H9 (cell line): ENCODE measurements at regions not wholly inside any gene's neighbourhood (a gene's known extent, or its start where the extent isn't known, plus 50 kb on each side); places are given as distances from the start of the nearest gene placed in this dataset.
"Not testable (repeated sequence)": the region's sequence is repeated elsewhere in the genome, so short reads cannot be mapped to it uniquely, and the experiment has no call there.

ENCODE experiments used
- DNase-seq: peaks from one replicate; pipeline ENCODE4 v3.0.0-alpha.2; 2017
- H2AFZ ChIP-seq: one replicate; pipeline ENCODE4 v1.6.1; 2013; ENCODE audit warnings: mild to moderate bottlenecking, low read length, control low read depth, moderate library complexity
- H2AK5ac ChIP-seq: 2 replicates; pipeline ENCODE4 v1.6.1; 2013; ENCODE audit warnings: low read length, control low read depth, mixed read lengths; ENCODE audit not compliant: insufficient read length
- H2BK120ac ChIP-seq: one replicate; pipeline ENCODE4 v1.6.1; 2013; ENCODE audit warnings: low read depth, mild to moderate bottlenecking, low read length, control low read depth, inconsistent platforms; ENCODE audit not compliant: poor library complexity, severe bottlenecking
- H2BK12ac ChIP-seq: 2 replicates; pipeline ENCODE4 v1.6.1; 2013; ENCODE audit warnings: low read length, control low read depth, mixed read lengths, low read depth; ENCODE audit not compliant: insufficient read length
- H2BK15ac ChIP-seq: 2 replicates; pipeline ENCODE4 v1.6.1; 2013; ENCODE audit warnings: low read depth, low read length, control low read depth
- H2BK20ac ChIP-seq: one replicate; pipeline ENCODE4 v1.6.1; 2013; ENCODE audit warnings: low read depth, mild to moderate bottlenecking, low read length, control low read depth, inconsistent platforms; ENCODE audit not compliant: poor library complexity, severe bottlenecking
- H2BK5ac ChIP-seq: 2 replicates; pipeline ENCODE4 v1.6.1; 2013; ENCODE audit warnings: low read length, control low read depth, mixed read lengths; ENCODE audit not compliant: insufficient read length
- H3K14ac ChIP-seq: 2 replicates; pipeline ENCODE4 v1.6.1; 2013; ENCODE audit warnings: low read length, control low read depth; ENCODE audit not compliant: insufficient read depth
- H3K18ac ChIP-seq: 2 replicates; pipeline ENCODE4 v1.6.1; 2013; ENCODE audit warnings: low read depth, mild to moderate bottlenecking, mixed read lengths, low read length, control low read depth; ENCODE audit not compliant: insufficient read length
- H3K23ac ChIP-seq: 2 replicates; pipeline ENCODE4 v1.6.1; 2013; ENCODE audit warnings: low read length, control low read depth, mixed read lengths, low read depth; ENCODE audit not compliant: insufficient read length
- H3K23me2 ChIP-seq: 2 replicates; pipeline ENCODE4 v1.6.1; 2013; ENCODE audit warnings: low read depth, mild to moderate bottlenecking, mixed read lengths, low read length, control low read depth; ENCODE audit not compliant: insufficient read length, poor library complexity, severe bottlenecking
- H3K27ac ChIP-seq: 2 replicates; pipeline ENCODE4 v1.5.1; 2013; ENCODE audit warnings: low read length, control low read depth, mixed read lengths, low read depth; ENCODE audit not compliant: insufficient read length
- H3K27me3 ChIP-seq: 2 replicates; pipeline ENCODE4 v1.6.1; 2013; ENCODE audit warnings: low read length, control low read depth, inconsistent platforms; ENCODE audit not compliant: insufficient read depth
- H3K4ac ChIP-seq: 2 replicates; pipeline ENCODE4 v1.6.1; 2013; ENCODE audit warnings: low read depth, mild to moderate bottlenecking, control low read depth, inconsistent platforms, low read length, moderate library complexity
- H3K4me1 ChIP-seq: 2 replicates; pipeline ENCODE4 v1.6.1; 2013; ENCODE audit warnings: low read length, control low read depth, inconsistent platforms; ENCODE audit not compliant: insufficient read depth
- H3K4me2 ChIP-seq: 2 replicates; pipeline ENCODE4 v1.6.1; 2013; ENCODE audit warnings: low read length, control low read depth, mixed read lengths; ENCODE audit not compliant: insufficient read length, insufficient read depth
- H3K56ac ChIP-seq: 2 replicates; pipeline ENCODE4 v1.6.1; 2013; ENCODE audit warnings: low read depth, mild to moderate bottlenecking, mixed read lengths, low read length, control low read depth; ENCODE audit not compliant: insufficient read length
- H3K79me1 ChIP-seq: 2 replicates; pipeline ENCODE4 v1.6.1; 2013; ENCODE audit warnings: low read depth, mild to moderate bottlenecking, moderate library complexity, low read length, control low read depth, inconsistent platforms; ENCODE audit not compliant: insufficient read depth, poor library complexity, severe bottlenecking
- H3K79me2 ChIP-seq: 2 replicates; pipeline ENCODE4 v1.6.1; 2013; ENCODE audit warnings: low read length, control low read depth, inconsistent platforms; ENCODE audit not compliant: insufficient read depth
- H3K9ac ChIP-seq: 2 replicates; pipeline ENCODE4 v1.6.1; 2013; ENCODE audit warnings: low read length, control low read depth, mixed read lengths; ENCODE audit not compliant: insufficient read length; ENCODE audit errors: extremely low read depth
- H3K9me3 ChIP-seq: one replicate; pipeline ENCODE4 v1.6.1; 2013; ENCODE audit warnings: low read depth, low read length, inconsistent platforms; ENCODE audit not compliant: control insufficient read depth
- H3T11ph ChIP-seq: one replicate; pipeline ENCODE4 v1.6.1; 2013; ENCODE audit warnings: mild to moderate bottlenecking, low read length, control low read depth, inconsistent platforms
- H4K20me1 ChIP-seq: one replicate; pipeline ENCODE4 v1.6.1; 2013; ENCODE audit not compliant: control insufficient read depth, insufficient read length, insufficient read depth
- H4K5ac ChIP-seq: 2 replicates; pipeline ENCODE4 v1.6.1; 2013; ENCODE audit warnings: low read depth, mild to moderate bottlenecking, mixed read lengths, low read length, control low read depth; ENCODE audit not compliant: insufficient read length
- H4K8ac ChIP-seq: replicated peaks from 2 replicates; pipeline ENCODE4 v1.6.1; 2013; ENCODE audit warnings: low read length, control low read depth, mixed read lengths, low read depth; ENCODE audit not compliant: insufficient read length
- H4K91ac ChIP-seq: 2 replicates; pipeline ENCODE4 v1.6.1; 2013; ENCODE audit warnings: low read depth, mild to moderate bottlenecking, moderate library complexity, mixed read lengths, low read length, control low read depth; ENCODE audit not compliant: insufficient read length
- H3K27ac Mint-ChIP-seq, 3 experiments: 2 replicates in 2 of 3; 3 replicates in 1 of 3; pipeline ENCODE4 v1.8.0; 2020 to 2021; ENCODE audit warnings: mixed read lengths in 3 of 3, mild to moderate bottlenecking in 1 of 3, moderate library complexity in 1 of 3
- H3K27me3 Mint-ChIP-seq: 2 replicates; pipeline ENCODE4 v1.8.0; 2021; ENCODE audit warnings: low read depth, mild to moderate bottlenecking, moderate library complexity, mixed read lengths
- H3K36me3 Mint-ChIP-seq, 3 experiments: 2 replicates in 2 of 3; 3 replicates in 1 of 3; pipeline ENCODE4 v1.8.0; 2020 to 2021; ENCODE audit warnings: low read depth in 3 of 3, mixed read lengths in 3 of 3; ENCODE audit not compliant: insufficient read depth in 1 of 3
- H3K4me1 Mint-ChIP-seq, 2 experiments: 2 replicates each; pipeline ENCODE4 v1.8.0; 2020; ENCODE audit warnings: mixed read lengths in 2 of 2
- H3K4me3 Mint-ChIP-seq, 2 experiments: 2 replicates in 1 of 2; 3 replicates in 1 of 2; pipeline ENCODE4 v1.8.0; 2020 to 2021; ENCODE audit warnings: mild to moderate bottlenecking in 2 of 2, mixed read lengths in 2 of 2, moderate library complexity in 1 of 2
- H3K9me3 Mint-ChIP-seq, 2 experiments: 2 replicates in 1 of 2; 3 replicates in 1 of 2; pipeline ENCODE4 v1.8.0; 2020; ENCODE audit warnings: mild to moderate bottlenecking in 2 of 2, mixed read lengths in 2 of 2, moderate library complexity in 1 of 2
- WGBS: extraction: QIAGEN DNeasy Blood & Tissue Kit; methylation state at CpG from one replicate; pipeline ENCODE4 v1.1.7; 2013; ENCODE audit warnings: missing lambda C conversion rate, low lambda C conversion rate, mixed read lengths; ENCODE audit not compliant: insufficient read length; ENCODE audit errors: extremely low coverage; 5-methylcytosine and 5-hydroxymethylcytosine counted together
- TF ChIP-seq, protein P1 (sequence below): fragments of 200-600 bp; sonication (generic); conservative IDR thresholded peaks from 3 replicates; pipeline ENCODE4 v1.8.0; 2021; ENCODE audit warnings: antibody characterized with exemption, mild to moderate bottlenecking

DNA sequence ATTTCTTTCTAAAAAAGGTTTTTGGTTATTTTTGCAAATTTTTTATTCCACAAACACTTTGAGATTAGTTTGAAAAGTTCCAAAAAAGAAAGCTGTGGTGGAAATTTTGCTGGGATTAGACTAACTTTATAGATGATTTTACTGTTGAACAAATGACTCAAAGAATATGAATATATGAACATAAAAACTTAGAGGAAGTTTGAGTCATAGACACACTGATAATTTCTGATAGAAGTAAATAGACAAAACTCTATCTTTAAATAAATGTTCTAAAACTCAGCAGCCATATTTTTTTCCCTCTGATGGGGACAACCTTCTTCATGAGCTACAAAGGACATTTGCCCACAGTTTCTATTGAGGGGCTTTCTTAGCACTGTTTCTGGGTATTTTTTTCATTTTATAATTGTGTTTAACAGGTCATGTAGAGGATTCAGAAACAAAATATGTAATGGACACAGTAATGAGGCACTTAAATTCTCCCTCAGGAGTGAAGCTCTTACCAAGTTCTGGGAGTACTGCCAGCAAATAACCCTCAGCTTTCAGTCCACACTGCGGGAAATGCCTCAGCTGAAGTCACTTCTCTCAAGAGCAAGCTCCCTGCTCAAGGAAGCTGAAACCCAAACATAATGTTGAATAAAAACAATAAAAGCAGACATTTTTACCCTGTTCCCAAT lies 157.6 kb downstream of the NFKBIZ start:
- H2BK5ac ChIP-seq, result no peak overlapping the region
- no peak overlapping the region for H4K5ac ChIP-seq
- H3K27ac ChIP-seq, result no peak overlapping the region
- H4K20me1 ChIP-seq, result no peaks in the 10 kb centered on the region
- no peak overlapping the region for H2BK15ac ChIP-seq
- no peak overlapping the region for H2BK120ac ChIP-seq
- no peaks in the 10 kb centered on the region for H3K79me2 ChIP-seq
- H3K9ac ChIP-seq, result no peak overlapping the region
- no peak overlapping the region for H4K91ac ChIP-seq
- no peaks in the 10 kb centered on the region for H3K23me2 ChIP-seq
- Mint-ChIP-seq H3K9me3 (peaks cover 25 to 27% of the 10 kb centered on the region in 2 experiments), H3K27ac (no peak overlapping the region), H3K4me3 (no peak overlapping the region), H3K4me1 (no peaks in the 10 kb centered on the region), H3K36me3 (peaks cover 0 to 13% (median 8%) of the 10 kb centered on the region in 3 experiments; a peak in 3 of 7 replicates), H3K27me3 (no peaks in the 10 kb centered on the region)
- no peak overlapping the region for H2AFZ ChIP-seq
- no peaks in the 10 kb centered on the region for H3K9me3 ChIP-seq
- no peak for DNase-seq
- TF ChIP-seq, protein P1, sequence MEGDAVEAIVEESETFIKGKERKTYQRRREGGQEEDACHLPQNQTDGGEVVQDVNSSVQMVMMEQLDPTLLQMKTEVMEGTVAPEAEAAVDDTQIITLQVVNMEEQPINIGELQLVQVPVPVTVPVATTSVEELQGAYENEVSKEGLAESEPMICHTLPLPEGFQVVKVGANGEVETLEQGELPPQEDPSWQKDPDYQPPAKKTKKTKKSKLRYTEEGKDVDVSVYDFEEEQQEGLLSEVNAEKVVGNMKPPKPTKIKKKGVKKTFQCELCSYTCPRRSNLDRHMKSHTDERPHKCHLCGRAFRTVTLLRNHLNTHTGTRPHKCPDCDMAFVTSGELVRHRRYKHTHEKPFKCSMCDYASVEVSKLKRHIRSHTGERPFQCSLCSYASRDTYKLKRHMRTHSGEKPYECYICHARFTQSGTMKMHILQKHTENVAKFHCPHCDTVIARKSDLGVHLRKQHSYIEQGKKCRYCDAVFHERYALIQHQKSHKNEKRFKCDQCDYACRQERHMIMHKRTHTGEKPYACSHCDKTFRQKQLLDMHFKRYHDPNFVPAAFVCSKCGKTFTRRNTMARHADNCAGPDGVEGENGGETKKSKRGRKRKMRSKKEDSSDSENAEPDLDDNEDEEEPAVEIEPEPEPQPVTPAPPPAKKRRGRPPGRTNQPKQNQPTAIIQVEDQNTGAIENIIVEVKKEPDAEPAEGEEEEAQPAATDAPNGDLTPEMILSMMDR, result no peak
- H3K14ac ChIP-seq, result no peak overlapping the region
- H3K79me1 ChIP-seq, result no peaks in the 10 kb centered on the region
- no peaks in the 10 kb centered on the region for H3K4me1 ChIP-seq
- H3K18ac ChIP-seq, result no peak overlapping the region
- H3T11ph ChIP-seq, result no peak overlapping the region
- H3K56ac ChIP-seq, result no peak overlapping the region
- no peak overlapping the region for H2BK20ac ChIP-seq
- H3K23ac ChIP-seq, result no peak overlapping the region
- H3K4me2 ChIP-seq, result no peak overlapping the region
- no peak overlapping the region for H3K4ac ChIP-seq
- no peaks in the 10 kb centered on the region for H3K27me3 ChIP-seq
- no peak overlapping the region for H4K8ac ChIP-seq
- no peak overlapping the region for H2AK5ac ChIP-seq
- H2BK12ac ChIP-seq, result no peak overlapping the region
- no CpG with 5 or more reads among the region's 1 CpG for WGBS

GRCh38 chr3:102008436-102008835 lies 159.1 kb downstream of the NFKBIZ start:
- not testable (repeated sequence) for H3K23me2 ChIP-seq, H3T11ph ChIP-seq, H3K23ac ChIP-seq, H3K4me1 ChIP-seq, H3K4me3 Mint-ChIP-seq, H3K9ac ChIP-seq, H4K91ac ChIP-seq, H3K27me3 ChIP-seq, H3K27ac ChIP-seq, H3K56ac ChIP-seq, H2BK120ac ChIP-seq, H2BK15ac ChIP-seq, H3K4me1 Mint-ChIP-seq, H2BK12ac ChIP-seq, DNase-seq, H3K18ac ChIP-seq, H3K4ac ChIP-seq, H3K79me1 ChIP-seq, H2BK5ac ChIP-seq, H3K79me2 ChIP-seq, H2AK5ac ChIP-seq, H3K4me2 ChIP-seq, H3K27me3 Mint-ChIP-seq, H3K14ac ChIP-seq, H4K8ac ChIP-seq, H4K20me1 ChIP-seq, H2BK20ac ChIP-seq, H2AFZ ChIP-seq, H4K5ac ChIP-seq, H3K27ac Mint-ChIP-seq, H3K9me3 ChIP-seq
- Mint-ChIP-seq H3K36me3 (peaks cover 0 to 13% (median 11%) of the 10 kb centered on the region in 3 experiments; a peak in 4 of 7 replicates), H3K9me3 (peaks cover 27 to 34% of the 10 kb centered on the region in 2 experiments)
- no CpG with 5 or more reads among the region's 11 CpGs for WGBS
